Loucy (cell line): ENCODE measurements at regions not wholly inside any gene's neighbourhood (a gene's known extent, or its start where the extent isn't known, plus 50 kb on each side); places are given as distances from the start of the nearest gene placed in this dataset.

Source experiments
- H2AFZ ChIP-seq: fragments of 200-600 bp; sonication (generic); 2 replicates; pipeline ENCODE4 v1.6.0; 2016; ENCODE audit warnings: antibody characterized with exemption, mild to moderate bottlenecking, low read length, moderate library complexity
- H3F3A ChIP-seq: fragments of 200-600 bp; 2 replicates; pipeline ENCODE4 v1.6.0; 2016; ENCODE audit warnings: antibody characterized with exemption, low read depth, mild to moderate bottlenecking
- H3K27me3 ChIP-seq: fragments of 200-600 bp; sonication (generic); 2 replicates; pipeline ENCODE4 v1.6.1; 2014; ENCODE audit warnings: low read length, mild to moderate bottlenecking; ENCODE audit not compliant: insufficient read depth, poor library complexity, severe bottlenecking
- H3K36me3 ChIP-seq: fragments of 200-600 bp; sonication (generic); 2 replicates; pipeline ENCODE4 v1.6.1; 2016; ENCODE audit warnings: low read length; ENCODE audit not compliant: insufficient read depth
- H3K4me1 ChIP-seq: fragments of 200-600 bp; sonication (generic); 2 replicates; pipeline ENCODE4 v1.5.1; 2014; ENCODE audit warnings: low read length, mild to moderate bottlenecking; ENCODE audit not compliant: insufficient read depth, poor library complexity, severe bottlenecking
- H3K4me2 ChIP-seq: fragments of 200-600 bp; sonication (generic); 2 replicates; pipeline ENCODE4 v1.6.0; 2014; ENCODE audit warnings: antibody characterized with exemption, low read length, low read depth, mild to moderate bottlenecking; ENCODE audit not compliant: poor library complexity, severe bottlenecking
- H3K4me3 ChIP-seq: fragments of 200-600 bp; sonication (generic); 2 replicates; pipeline ENCODE4 v1.5.1; 2014; ENCODE audit warnings: low read length, mild to moderate bottlenecking, mixed read lengths; ENCODE audit not compliant: poor library complexity, severe bottlenecking
- H3K79me2 ChIP-seq: fragments of 200-600 bp; sonication (generic); 2 replicates; pipeline ENCODE4 v1.6.1; 2014; ENCODE audit warnings: low read length; ENCODE audit not compliant: insufficient read depth
- H3K9ac ChIP-seq: fragments of 200-600 bp; sonication (generic); 2 replicates; pipeline ENCODE4 v1.6.0; 2014; ENCODE audit warnings: mild to moderate bottlenecking, low read depth, low read length, moderate library complexity; ENCODE audit not compliant: poor library complexity, severe bottlenecking
- H3K9me2 ChIP-seq: fragments of 200-600 bp; sonication (generic); replicated peaks from 2 replicates; pipeline ENCODE4 v1.6.1; 2016; ENCODE audit warnings: low read depth, low read length, mixed read lengths
- H3K9me3 ChIP-seq: fragments of 200-600 bp; sonication (generic); 2 replicates; pipeline ENCODE4 v1.6.1; 2014; ENCODE audit warnings: mild to moderate bottlenecking, antibody characterized with exemption, low read length, low read depth; ENCODE audit not compliant: insufficient read depth
- H4K20me1 ChIP-seq: fragments of 200-600 bp; sonication (generic); 2 replicates; pipeline ENCODE4 v1.6.0; 2014; ENCODE audit warnings: antibody characterized with exemption, low read length, mild to moderate bottlenecking; ENCODE audit not compliant: insufficient read depth, poor library complexity, severe bottlenecking
- EZH2phosphoT487 ChIP-seq: fragments of 200-600 bp; IDR thresholded peaks from 2 replicates; pipeline ENCODE4 v1.6.1; 2018; ENCODE audit warnings: antibody characterized with exemption, mild to moderate bottlenecking, moderate library complexity, borderline replicate concordance
- TF ChIP-seq, protein P1 (sequence below): fragments of 200-600 bp; sonication (generic); conservative IDR thresholded peaks from 2 replicates; pipeline ENCODE4 v1.5.1; 2014; ENCODE audit warnings: mild to moderate bottlenecking, antibody characterized with exemption, low read length

GRCh38 chr3:144770915-144771351 lies 799.3 kb downstream of the DIPK2A start:
- Histone ChIP-seq H3K36me3 (no peaks in the 10 kb centered on the region), H3K79me2 (no peaks in the 10 kb centered on the region), H3K4me3 (no peak overlapping the region), H3K9me2 (no peaks in the 10 kb centered on the region), H3K9ac (no peak overlapping the region), H3K4me1 (no peaks in the 10 kb centered on the region), H3K9me3 (no peaks in the 10 kb centered on the region), H3K4me2 (no peak overlapping the region), H4K20me1 (no peaks in the 10 kb centered on the region), H2AFZ (no peak overlapping the region), H3K27me3 (no peaks in the 10 kb centered on the region), H3F3A (no peaks in the 10 kb centered on the region)
- TF ChIP-seq EZH2phosphoT487, result no peak
- TF ChIP-seq, protein P1, sequence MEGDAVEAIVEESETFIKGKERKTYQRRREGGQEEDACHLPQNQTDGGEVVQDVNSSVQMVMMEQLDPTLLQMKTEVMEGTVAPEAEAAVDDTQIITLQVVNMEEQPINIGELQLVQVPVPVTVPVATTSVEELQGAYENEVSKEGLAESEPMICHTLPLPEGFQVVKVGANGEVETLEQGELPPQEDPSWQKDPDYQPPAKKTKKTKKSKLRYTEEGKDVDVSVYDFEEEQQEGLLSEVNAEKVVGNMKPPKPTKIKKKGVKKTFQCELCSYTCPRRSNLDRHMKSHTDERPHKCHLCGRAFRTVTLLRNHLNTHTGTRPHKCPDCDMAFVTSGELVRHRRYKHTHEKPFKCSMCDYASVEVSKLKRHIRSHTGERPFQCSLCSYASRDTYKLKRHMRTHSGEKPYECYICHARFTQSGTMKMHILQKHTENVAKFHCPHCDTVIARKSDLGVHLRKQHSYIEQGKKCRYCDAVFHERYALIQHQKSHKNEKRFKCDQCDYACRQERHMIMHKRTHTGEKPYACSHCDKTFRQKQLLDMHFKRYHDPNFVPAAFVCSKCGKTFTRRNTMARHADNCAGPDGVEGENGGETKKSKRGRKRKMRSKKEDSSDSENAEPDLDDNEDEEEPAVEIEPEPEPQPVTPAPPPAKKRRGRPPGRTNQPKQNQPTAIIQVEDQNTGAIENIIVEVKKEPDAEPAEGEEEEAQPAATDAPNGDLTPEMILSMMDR, result peak; percentile 46

- H3K4me2 ChIP-seq, result no peak overlapping the region
- no peaks in the 10 kb centered on the region for H3K9me3 ChIP-seq
- H2AFZ ChIP-seq, result no peak overlapping the region
- H3K4me1 ChIP-seq, result no peaks in the 10 kb centered on the region
- H3K9me2 ChIP-seq, result no peaks in the 10 kb centered on the region
- no peaks in the 10 kb centered on the region for H3K79me2 ChIP-seq
- H3K9ac ChIP-seq, result no peak overlapping the region
- H3K4me3 ChIP-seq, result no peak overlapping the region
- TF ChIP-seq, protein P1, result no peak
- TF ChIP-seq EZH2phosphoT487, result no peak
- H3F3A ChIP-seq, result no peaks in the 10 kb centered on the region
- H3K27me3 ChIP-seq, result no peaks in the 10 kb centered on the region
- no peaks in the 10 kb centered on the region for H4K20me1 ChIP-seq
- no peaks in the 10 kb centered on the region for H3K36me3 ChIP-seq
Measured at GRCh38 chr3:144771381-144771870, 799.8 kb downstream of the DIPK2A start.

DNA sequence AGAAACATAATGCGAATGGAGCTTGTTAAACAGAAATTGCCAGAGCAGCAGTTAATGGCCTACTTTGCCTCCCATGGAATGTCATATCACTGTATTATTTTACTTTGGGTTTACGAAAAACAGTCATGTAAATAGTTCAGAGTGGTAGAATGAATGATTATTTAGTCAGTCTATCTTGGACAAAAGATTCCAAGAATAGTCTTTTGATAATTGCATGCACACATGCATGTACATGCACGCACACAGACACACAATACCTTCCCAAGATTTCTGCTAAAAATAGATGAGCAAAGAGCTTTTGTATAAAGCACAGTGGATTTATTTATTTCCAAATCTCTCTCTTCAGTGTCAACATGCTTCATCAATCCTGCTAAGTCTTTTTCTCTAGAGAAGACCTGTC lies 800.7 kb downstream of the DIPK2A start:
- Histone ChIP-seq H2AFZ (no peak overlapping the region), H3K9me3 (no peaks in the 10 kb centered on the region), H3K79me2 (no peaks in the 10 kb centered on the region), H3K4me3 (no peak overlapping the region), H3K36me3 (no peaks in the 10 kb centered on the region), H3K9me2 (no peaks in the 10 kb centered on the region), H3K9ac (no peak overlapping the region), H3K4me2 (no peak overlapping the region), H3K4me1 (no peaks in the 10 kb centered on the region), H3K27me3 (no peaks in the 10 kb centered on the region), H4K20me1 (no peaks in the 10 kb centered on the region), H3F3A (no peaks in the 10 kb centered on the region)
- TF ChIP-seq EZH2phosphoT487, result no peak

DNA sequence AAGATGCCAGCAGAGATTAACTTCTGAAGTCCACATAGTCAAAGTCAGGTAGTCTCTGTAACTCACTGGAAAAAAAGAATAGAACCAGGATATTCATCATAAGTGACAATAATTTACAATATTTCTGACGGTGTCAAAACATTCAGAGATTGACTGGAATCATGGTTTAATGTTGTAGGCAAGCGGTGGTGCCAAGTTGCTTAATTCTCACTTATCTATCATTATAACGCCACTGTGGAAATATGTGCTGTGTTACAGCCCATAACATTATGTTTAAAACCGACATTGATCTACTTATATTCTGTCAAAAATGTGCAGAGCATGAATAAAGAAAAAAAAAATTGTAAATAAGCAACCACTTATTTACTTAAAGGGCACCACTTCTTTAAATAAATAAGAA lies 801.7 kb downstream of the DIPK2A start:
- Histone ChIP-seq H3K9me2 (no peaks in the 10 kb centered on the region), H2AFZ (no peak overlapping the region), H3K79me2 (no peaks in the 10 kb centered on the region), H3K4me1 (no peaks in the 10 kb centered on the region), H3K4me2 (no peak overlapping the region), H3K9me3 (no peaks in the 10 kb centered on the region), H3K36me3 (no peaks in the 10 kb centered on the region), H3K27me3 (no peaks in the 10 kb centered on the region), H3K4me3 (no peak overlapping the region), H3F3A (no peaks in the 10 kb centered on the region), H3K9ac (no peak overlapping the region), H4K20me1 (no peaks in the 10 kb centered on the region)
- no peak for TF ChIP-seq EZH2phosphoT487
- TF ChIP-seq, protein P1, result no peak
